ENCODE measurements at regions not wholly inside any gene's neighbourhood (a gene's known extent, or its start where the extent isn't known, plus 50 kb on each side); places are given as distances from the start of the nearest gene placed in this dataset.
A peak's percentile ranks its signal among the peaks of the same experiment; 100 is the strongest.

GRCh38 chr3:16818945-16819344 lies 65.8 kb upstream of the PLCL2 start:
- Mint-ChIP-seq H3K36me3 (peaks cover 1% of the 10 kb centered on the region), H3K4me1 (peaks cover 3 to 18% (median 8%) of the 10 kb centered on the region in 3 donors), H3K27me3 (peaks cover 1% of the 10 kb centered on the region), H3K9me3 (peaks cover 0 to 3% (median 3%) of the 10 kb centered on the region in 3 donors), H3K4me3 (no peak overlapping the region), H3K27ac (no peak overlapping the region)

DNA sequence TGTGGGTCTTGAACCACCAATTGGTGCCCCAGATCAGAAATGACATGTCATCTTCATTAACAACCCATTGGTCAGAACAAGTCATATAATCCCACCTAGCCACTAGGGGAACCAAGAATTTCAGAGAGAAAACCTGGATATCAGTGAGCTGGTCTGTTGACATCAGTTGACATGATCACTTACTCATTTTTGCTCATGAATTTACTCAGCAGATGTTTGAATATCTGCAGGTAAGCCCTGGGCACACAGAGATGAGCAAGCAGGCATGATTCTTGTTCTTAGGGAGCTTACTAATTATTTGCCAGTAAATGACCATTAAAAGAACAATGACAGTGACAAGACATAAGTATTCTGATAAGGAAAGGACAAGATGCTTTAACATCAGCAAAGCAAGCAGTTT lies 64.3 kb upstream of the PLCL2 start:
- no peaks in the 10 kb centered on the region for H3K27me3 Mint-ChIP-seq
- no peaks in the 10 kb centered on the region for H3K36me3 Mint-ChIP-seq
- no peak overlapping the region for H3K27ac Mint-ChIP-seq
- H3K4me3 Mint-ChIP-seq, result no peak overlapping the region
- peaks cover 10 to 27% (median 18%) of the 10 kb centered on the region in 3 donors for H3K4me1 Mint-ChIP-seq
- H3K9me3 Mint-ChIP-seq, result peaks cover 0 to 3% (median 0%) of the 10 kb centered on the region in 3 donors

DNA sequence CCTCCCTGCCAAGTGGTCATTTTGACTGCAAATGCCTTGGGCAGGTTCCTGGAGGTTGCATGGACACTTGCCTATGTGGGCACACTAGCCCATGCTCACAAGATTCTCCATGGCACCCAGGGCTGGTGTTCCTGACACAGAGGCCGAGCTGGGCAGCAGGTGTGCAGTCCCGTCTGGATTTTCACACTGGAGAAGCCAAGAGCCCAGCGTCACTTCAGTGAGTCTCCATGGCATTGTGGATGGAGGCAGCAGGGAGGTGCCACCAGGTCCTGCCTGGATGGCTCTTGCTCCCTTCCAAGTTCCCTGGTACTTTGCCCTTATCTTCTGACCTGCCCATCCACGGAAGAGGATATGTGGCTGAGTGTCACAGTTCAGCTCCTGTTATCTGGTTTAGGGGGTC lies 63.7 kb upstream of the PLCL2 start:
- Mint-ChIP-seq H3K27ac (no peak overlapping the region), H3K4me1 (peaks cover 10 to 27% (median 18%) of the 10 kb centered on the region in 3 donors), H3K4me3 (no peak overlapping the region)

GRCh38 chr3:16824081-16824696 lies 60.6 kb upstream of the PLCL2 start:
- H3K27ac Mint-ChIP-seq, result peak overlapping the region in 1 of 3 donors; percentile 21
- H3K4me1 Mint-ChIP-seq, result peaks cover 15 to 26% (median 19%) of the 10 kb centered on the region in 3 donors
- H3K9me3 Mint-ChIP-seq, result no peaks in the 10 kb centered on the region
- peak overlapping the region in 2 of 4 donors; percentile 58 to 74 for H3K4me3 Mint-ChIP-seq
- H3K36me3 Mint-ChIP-seq, result peaks cover 2% of the 10 kb centered on the region
- H3K27me3 Mint-ChIP-seq, result no peaks in the 10 kb centered on the region

More for the DNA sequence above, 63.7 kb upstream of the PLCL2 start:
- no peaks in the 10 kb centered on the region for H3K27me3 Mint-ChIP-seq
- H3K36me3 Mint-ChIP-seq, result no peaks in the 10 kb centered on the region
- H3K9me3 Mint-ChIP-seq, result peaks cover 0 to 3% (median 0%) of the 10 kb centered on the region in 3 donors

- H3K27ac Mint-ChIP-seq, result no peak overlapping the region
- H3K36me3 Mint-ChIP-seq, result peaks cover 2% of the 10 kb centered on the region
- no peaks in the 10 kb centered on the region for H3K9me3 Mint-ChIP-seq
- H3K4me1 Mint-ChIP-seq, result peaks cover 15 to 25% (median 18%) of the 10 kb centered on the region in 3 donors
- no peak overlapping the region for H3K4me3 Mint-ChIP-seq
- no peaks in the 10 kb centered on the region for H3K27me3 Mint-ChIP-seq
Measured at GRCh38 chr3:16825617-16826204, 59.0 kb upstream of the PLCL2 start.

DNA sequence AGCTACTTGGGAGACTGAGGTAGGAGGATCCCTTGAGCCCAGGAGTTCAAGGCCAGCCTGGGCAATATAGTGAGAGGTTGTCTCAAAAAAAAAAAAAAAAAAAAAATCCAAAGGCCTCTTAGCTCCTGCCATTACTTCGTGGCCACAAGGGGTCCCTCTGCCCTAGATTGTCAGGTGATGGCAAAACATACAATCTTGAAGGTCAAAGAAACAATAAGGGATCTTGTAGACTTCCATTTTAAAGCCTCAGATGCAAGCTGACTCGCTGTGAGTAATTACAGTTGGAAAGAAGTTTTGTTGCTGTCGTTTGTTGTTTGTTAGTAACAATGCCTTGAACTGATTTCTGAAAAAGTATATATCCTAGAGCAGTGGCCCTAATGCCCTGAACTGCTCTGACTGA lies 55.9 kb upstream of the PLCL2 start:
- Mint-ChIP-seq H3K4me3 (no peak overlapping the region), H3K27me3 (no peaks in the 10 kb centered on the region), H3K27ac (peak overlapping the region in 1 of 3 donors; percentile 10), H3K9me3 (no peaks in the 10 kb centered on the region), H3K36me3 (peaks cover 2% of the 10 kb centered on the region), H3K4me1 (peaks cover 12 to 17% (median 14%) of the 10 kb centered on the region in 3 donors)

- Mint-ChIP-seq H3K9me3 (no peaks in the 10 kb centered on the region), H3K4me1 (peaks cover 3 to 6% (median 5%) of the 10 kb centered on the region in 3 donors), H3K4me3 (no peak overlapping the region), H3K27ac (no peak overlapping the region), H3K27me3 (no peaks in the 10 kb centered on the region), H3K36me3 (no peaks in the 10 kb centered on the region)
Measured at GRCh38 chr3:16831846-16832245, 52.9 kb upstream of the PLCL2 start.

GRCh38 chr3:16834214-16834613 lies 50.5 kb upstream of the PLCL2 start:
- H3K27me3 Mint-ChIP-seq, result no peaks in the 10 kb centered on the region
- H3K36me3 Mint-ChIP-seq, result no peaks in the 10 kb centered on the region
- no peak overlapping the region for H3K27ac Mint-ChIP-seq
- H3K9me3 Mint-ChIP-seq, result no peaks in the 10 kb centered on the region
- H3K4me1 Mint-ChIP-seq, result peaks cover 6 to 13% (median 9%) of the 10 kb centered on the region in 3 donors
- no peak overlapping the region for H3K4me3 Mint-ChIP-seq

DNA sequence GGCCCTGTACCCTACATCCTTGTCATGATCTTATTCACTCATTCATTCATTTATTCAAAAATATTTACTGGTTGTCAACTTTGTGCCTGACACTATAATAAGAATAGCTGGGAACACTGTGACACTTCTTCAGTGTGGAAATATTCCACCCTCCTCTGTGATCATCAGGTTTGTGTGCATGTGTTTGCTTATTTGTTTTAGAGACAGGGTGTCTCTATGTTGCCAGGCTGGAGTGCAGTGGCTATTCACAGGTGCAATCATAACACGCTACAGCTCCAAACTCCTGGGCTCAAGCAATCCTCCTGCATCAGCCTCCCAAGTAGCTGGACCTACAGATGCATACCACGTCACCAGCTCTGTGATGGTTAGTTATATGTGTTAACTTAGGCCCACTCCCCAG lies 50.0 kb upstream of the PLCL2 start:
- no peak overlapping the region for H3K4me3 Mint-ChIP-seq
- H3K4me1 Mint-ChIP-seq, result peaks cover 9 to 13% (median 9%) of the 10 kb centered on the region in 3 donors
- no peaks in the 10 kb centered on the region for H3K27me3 Mint-ChIP-seq
- H3K36me3 Mint-ChIP-seq, result no peaks in the 10 kb centered on the region
- no peak overlapping the region for H3K27ac Mint-ChIP-seq
- no peaks in the 10 kb centered on the region for H3K9me3 Mint-ChIP-seq
